Medulla oblongata (tissue), 1 donor: ENCODE measurements at regions not wholly inside any gene's neighbourhood (a gene's known extent, or its start where the extent isn't known, plus 50 kb on each side); places are given as distances from the start of the nearest gene placed in this dataset.
A peak's percentile ranks its signal among the peaks of the same experiment; 100 is the strongest.

Source experiments
- DNase-seq: peaks from one replicate; pipeline ENCODE4 v3.0.0-alpha.2; 2015; ENCODE audit errors: extremely low spot score

DNA sequence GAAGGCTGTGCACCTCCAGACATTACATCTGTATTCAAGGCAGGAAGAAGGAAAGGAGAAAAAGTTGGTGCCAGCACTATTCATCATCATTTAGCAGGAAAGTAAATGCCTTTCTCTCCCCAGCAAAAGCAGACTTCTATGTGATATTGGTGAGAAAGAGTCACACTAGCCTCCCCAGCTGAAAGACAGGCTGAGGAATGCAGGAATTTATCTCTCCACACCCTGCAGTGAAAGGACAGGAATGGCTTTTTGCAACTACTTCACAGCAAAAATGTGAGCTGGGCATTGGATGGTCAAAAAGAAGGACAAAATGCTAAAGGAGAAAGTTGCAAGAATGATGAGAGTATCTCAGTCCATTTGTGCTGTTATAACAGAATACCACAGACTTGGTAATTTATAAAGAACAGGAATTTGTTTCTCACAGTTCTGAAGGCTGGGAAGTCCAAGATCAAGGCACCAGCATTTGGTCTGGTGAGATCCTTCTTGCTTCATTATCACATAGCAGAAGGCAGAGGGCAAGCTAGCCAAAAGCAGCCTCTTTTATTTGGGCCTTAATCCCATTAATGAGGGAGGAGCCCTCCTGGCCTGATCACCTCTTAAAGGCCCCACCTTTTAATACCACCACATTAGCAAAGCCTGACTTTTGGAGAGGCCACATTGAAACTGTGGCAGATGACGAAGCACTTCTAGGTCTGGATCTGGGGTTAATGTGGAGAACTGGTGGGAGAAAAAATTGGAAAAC lies 388.1 kb upstream of the SLC14A2 start:
- no peak for DNase-seq

DNA sequence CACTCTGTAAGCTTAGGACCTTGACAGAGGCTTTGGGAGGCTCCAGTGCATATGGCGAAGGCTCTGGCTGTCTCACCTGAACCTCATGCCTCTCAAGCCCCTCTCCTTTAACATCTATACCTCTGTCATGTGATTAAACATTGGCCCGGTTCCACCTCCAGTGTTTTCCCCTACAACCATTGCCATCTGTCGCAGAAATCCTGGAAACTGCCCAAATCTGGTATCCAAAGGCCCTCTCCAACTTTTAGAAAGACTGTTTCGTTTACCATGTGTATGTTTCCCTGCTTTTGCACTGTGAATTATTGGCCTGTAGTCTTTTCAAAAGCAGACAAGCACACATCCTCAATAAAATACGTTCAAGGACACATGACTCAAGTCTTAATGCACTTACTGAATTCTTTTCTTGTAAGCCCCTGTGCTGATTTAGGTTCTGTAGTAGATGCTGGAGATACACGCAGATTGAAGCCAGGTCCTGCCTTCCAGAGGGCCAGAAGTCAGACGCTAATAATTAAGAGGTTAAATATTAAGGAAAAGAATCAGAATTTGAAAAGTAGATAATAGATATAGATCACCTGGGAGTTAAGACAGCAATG lies 386.4 kb upstream of the SLC14A2 start:
- DNase-seq: no peak

DNA sequence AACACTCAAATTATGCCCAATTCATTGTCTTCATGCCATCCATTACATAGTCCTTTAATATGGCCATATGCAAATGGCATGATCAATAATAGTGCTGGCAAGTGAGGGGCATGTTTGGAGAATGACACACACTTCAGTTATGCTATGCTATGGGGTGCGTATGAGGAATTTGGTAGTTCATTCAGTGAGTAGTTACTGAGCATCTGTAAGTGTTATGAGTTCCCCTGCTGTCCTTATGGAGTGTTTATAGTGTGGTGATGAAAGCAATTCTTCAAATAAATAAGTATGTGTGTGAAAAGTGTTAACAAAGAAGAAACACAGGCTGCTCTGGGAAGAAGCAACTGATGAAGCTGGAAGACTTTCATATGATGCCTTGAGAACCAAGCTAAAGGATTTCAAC lies 383.7 kb upstream of the SLC14A2 start:
- no peak for DNase-seq

DNA sequence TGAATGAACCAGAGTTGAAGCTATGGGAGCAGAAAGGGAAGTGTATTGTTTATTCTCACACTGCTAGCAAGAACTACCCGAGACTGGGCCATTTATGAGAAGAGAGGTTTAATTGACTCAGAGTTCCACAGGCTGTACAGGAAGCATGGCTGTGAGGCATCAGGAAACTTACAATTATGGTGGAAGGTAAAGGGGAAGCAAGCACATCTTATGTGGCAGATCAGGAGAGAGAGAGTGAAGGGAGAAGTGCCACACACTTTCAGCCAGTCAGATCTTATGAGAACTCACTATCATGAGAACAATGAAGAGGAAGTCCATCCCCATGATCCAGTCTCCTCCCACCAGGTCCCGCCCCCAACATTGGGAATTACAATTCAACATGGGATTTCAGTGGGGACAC lies 383.2 kb upstream of the SLC14A2 start:
- no peak for DNase-seq

DNA sequence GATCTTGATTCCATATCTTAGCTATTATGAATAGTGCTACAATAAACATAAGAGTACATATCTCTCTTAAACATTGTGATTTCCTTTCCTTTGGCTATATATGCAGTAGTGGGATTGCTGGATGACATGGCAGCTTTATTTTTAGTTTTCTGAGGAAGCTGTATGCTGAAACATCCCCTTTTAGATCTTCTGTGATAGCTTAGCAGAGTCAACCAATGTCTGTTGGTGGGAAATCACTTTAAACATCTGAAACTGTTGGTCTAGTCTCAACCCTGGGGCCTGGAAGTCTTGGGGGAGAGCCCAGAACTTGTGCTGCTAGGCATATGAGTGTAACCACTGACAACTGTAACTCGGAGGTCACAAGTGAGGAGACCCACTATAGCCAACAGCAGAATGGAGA lies 378.6 kb upstream of the SLC14A2 start:
- DNase-seq: no peak

DNA sequence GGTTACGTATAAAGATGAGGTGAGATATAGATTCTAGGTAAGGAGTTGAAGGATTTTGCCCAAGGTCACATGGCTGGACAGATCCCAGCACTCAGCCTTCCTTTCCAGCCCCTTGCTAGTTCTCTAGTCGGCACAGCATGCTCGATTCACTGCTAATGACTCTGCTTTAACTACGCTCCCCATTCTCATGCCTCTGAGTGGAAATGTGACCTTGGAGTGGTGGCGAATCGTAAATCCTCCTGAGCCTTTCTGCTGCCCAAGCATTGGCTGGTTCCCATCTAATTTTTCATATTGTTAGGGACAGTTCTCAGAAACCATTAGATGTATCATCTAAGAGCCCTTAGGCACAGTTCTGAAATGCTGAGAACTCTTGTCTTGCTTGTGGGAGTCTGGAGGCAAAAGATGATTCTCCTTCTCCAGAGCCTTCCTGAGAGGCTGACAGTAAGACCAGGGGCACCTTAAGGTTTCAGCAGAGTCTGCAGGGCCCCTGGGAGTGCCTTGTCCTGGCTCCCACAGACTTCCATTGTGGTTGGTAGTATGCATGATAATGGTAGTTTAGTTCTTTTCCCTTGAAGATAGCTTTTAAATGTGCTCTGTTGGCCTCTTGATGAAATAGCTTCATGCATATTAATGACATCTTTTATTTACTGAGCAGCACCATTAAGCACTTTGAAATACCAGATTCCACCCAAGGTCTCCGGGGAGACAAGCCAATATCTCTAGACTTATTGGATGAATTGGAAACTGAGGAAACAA lies 377.8 kb upstream of the SLC14A2 start:
- DNase-seq: no peak

DNA sequence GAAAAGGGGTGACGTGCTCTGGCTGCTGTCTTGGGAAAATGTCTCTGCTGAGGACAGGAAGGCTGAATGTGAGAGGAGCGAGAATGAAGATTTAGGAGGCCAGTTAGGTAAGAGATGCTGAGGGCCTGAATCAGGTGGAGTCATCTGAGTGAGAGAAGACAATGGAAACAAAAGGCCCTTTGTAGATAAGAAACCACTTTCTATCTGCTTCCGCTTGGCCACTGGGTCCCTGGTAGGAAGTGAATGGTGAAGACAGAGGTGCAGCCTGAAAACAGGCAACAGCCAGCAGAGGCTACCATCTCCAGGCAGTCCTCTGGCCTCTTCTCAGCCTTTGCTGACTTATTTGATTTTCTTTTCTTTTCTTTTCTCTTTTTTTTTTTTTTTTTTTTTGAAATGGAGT lies 374.0 kb upstream of the SLC14A2 start:
- no peak for DNase-seq

DNA sequence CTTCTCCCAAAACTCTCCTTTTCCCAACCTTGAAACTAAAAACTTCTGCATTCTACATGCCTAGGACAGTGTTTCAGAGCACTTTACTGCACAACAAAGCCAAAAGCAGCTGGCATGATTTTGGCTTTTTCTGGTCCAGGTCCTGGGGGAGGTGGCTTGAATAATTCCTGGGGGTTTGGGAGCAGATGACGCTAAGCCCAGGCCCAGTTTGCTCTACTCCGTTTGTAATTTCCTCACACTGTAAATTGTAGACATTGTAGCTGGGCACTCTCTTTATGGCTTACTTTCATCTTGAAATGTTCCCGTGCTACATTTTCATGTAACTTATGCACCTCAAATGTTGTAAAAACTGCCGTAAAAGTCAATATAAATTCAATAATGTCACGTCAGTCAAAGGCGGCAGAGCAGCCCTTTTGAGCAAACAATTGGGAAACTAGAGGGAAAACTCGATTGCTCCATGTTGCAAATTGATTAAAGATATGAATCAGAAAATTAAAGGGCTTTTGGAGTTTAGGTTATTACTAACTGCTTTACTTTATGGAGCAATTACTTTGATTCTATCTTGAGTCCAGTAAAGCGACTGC lies 373.2 kb upstream of the SLC14A2 start:
- DNase-seq: no peak

DNA sequence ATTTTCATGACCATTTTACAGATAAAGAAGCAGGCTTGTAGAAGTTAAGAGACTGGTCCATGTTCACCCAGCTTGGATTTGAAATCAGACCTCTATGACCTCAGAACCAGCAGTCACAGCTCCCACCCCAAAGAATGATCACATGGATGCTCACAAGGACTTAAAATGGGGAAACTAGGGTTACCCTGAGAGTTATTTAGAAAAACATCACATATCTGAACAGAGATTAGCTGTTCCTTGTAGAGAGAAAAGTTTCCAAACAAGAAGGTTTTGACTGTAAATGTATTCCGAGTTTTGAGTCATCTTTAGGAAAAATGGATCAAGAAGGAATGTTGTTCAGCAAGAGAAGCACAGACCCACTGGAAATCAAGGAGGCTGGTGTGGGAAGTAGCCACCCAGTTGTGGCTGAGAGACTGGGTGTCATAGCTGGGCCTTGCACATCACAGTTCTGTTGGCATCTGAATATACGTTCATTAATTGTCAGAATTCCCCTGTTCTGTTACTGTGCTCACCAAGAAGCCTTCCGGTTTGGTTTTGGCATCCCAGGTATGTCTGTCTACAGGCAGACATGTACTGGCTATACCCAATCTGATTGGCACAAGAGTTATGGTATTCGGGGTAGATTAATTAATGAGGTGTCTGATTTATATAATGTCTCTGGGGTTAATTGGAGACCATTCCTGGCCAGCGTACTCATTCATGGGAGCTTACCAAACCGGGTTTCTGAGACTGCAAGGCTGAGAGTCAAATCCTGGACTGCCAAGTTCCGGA lies 371.8 kb upstream of the SLC14A2 start:
- DNase-seq: no peak

DNA sequence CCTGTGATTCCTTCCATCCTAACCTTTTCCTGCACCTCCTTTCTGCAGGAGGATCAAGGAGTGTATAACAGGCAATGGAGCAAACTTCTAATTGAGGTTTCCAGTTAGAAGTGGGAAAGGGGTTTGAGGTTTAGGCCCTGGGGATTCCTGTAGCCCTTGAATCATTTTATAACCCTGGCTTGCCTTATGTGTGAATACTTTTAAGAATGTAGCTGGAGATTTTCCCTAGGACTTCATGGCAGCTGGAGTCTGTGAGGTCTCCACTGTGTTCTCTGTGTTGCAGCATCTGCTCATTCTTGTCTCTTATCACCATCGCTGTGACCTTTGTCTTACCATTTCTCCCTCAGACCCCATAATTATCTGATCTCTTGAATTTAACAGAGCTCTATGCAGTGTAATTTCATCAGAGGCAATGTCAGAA lies 370.2 kb upstream of the SLC14A2 start:
- no peak for DNase-seq

DNA sequence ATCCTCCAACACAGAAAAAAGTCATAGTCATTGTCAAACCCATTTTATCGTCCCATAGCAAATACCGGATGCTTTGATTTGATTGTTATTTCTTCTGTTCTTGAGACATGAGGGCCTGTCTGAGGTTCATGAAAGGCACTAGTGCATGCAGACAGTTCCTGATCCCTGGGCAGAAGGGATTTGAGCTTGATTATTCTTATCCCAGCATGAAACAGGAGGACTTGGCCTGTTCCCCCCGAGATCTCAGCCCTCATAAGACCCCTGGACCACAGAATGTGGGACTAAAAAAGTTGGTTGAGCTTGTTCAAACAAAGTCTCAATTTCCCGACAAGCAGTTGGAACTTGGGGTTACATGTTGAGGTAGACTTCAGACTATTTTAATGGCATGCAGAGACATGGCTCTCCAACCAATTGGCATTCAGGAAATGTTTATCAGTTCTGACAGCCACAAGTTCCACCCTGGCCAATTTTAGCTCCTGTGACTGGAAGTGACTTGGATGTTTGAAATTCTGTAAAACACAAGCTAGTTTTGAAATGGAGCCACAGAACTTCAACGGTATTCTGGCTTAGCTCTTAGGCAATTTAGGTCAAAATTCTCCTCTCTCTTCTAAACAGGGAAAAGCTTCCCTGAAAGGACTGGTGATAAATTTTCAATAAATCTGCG lies 366.9 kb upstream of the SLC14A2 start:
- peak; percentile 21 for DNase-seq

DNA sequence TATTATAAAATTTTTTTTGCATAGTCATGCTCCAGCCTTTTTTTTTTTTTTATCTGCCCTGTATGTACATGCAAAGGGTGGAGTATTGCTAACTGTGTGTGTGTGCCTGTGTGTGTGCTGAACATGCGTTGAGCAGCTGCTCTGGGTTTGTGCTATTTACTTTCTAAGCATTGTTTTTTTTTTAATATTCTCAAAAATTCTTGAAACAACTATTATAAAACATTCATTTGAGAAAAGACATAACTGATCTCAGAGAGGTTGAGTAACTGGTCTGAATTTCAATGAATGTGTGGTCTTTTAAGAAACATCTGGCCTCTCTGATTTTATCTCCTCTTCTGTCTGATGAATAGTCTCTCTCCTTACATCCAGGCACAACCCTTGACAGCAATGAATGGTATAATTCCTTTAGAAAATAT lies 366.0 kb upstream of the SLC14A2 start:
- no peak for DNase-seq

DNA sequence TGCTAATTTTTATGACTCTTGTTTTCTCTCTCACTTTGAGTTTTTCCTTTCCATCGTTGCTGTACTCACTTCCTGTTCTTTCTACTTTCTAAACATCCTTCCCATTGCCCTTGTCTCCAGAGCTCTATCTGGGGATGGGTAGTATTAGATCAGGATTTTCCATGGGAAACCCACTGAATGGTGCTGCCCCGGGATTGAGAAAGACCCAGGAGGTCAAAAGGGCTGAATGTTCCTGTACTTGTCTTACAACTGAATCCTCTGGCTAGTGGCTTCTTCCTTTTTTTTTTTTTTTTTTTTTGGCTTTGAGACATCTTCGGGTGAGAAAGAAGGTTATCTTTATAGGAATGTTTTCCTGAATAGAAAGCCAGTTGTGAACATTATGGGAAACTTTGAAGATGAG lies 364.8 kb upstream of the SLC14A2 start:
- no peak for DNase-seq

DNA sequence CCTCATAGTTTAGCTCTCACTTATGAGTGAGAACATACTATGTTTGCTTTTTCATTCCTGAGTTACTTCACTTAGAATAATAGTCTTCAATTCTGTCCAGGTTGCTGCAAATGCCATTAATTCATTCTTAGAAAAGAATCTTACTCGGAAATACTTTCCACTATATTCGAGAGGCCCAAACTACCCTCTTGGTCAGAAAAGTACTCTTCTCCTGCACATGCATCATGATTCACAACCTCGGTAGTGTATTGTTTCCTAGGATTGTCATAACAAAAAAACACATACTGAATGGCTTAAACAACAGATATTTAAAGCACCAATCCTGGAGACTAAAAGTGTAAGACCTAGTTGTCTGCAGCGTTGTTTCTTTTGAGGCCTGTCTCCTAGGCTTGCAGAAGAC lies 364.0 kb upstream of the SLC14A2 start:
- DNase-seq: no peak

DNA sequence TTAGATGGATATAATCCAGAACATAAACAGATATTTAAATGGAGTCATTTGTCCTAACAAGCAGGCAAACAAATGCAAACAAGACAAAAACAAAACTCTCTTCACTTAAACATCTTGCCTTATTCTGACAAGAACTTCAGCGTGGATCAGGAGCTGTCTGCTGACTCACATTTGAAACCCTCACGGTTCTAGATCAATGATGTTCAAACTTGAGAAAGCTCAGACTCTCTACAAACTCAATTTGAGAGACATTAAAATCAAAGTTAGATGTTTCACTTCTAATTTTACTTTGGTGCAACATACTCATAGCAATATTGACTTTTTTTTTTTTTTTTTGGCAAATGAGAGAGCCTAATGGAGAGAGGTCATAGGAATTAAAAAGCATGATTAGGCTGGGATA lies 362.8 kb upstream of the SLC14A2 start:
- no peak for DNase-seq

DNA sequence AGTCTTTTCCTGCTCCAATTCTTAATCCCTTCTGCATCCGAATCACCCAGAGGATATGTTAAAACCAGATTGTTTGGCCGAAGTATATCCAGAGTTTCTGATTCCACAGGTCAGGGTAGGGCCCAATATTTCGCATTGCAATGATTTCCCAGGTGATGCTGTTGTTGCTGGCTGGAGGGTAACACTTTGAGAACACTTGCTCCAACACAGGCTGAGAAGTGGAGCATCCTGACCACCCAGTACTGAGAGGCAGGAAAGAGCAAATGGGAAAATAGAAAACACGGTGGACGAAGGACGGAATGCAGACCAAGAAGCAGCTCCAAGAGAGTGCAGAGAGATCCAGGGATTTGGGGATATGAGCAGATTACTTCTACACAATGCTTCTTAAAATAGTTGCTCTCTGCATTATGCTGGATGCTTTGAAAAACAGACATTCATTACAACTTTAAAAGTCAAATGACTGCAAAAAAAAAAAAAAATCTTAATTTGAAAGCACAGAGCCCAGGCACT lies 362.2 kb upstream of the SLC14A2 start:
- DNase-seq: no peak

DNA sequence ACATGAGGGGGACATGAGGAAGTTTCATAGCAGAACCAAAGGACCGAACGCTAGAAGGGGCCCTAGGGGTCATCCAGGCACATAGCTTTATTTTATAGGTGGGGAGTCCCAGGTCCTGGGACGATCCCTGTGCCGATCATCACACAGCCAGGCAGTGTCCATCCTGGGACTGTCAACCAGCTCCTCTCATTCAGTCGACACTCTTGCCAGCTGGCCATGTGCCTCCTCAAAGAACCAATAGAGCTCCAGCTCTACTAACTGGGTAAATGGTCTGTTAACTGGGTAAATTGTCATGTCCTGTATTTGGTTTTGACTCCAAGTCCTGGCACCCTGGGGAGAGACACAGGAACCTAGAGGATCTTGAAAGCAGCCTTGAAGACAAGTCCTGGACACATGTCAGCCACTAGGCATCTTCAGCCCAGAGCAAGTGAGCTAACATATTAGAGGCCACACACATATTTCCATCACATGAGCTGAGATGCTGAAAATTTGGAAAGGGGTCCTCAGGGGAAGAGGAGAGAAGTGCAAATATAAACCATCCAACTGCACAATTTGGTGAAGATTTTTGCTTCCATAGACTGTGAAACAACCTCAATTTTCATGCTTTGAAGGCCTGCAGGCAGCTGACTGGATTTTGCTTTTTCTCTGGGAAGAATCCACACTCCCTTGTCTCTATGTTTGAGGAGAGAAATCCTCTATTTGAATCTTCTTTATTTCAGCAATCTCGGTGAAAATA lies 361.1 kb upstream of the SLC14A2 start:
- no peak for DNase-seq

DNA sequence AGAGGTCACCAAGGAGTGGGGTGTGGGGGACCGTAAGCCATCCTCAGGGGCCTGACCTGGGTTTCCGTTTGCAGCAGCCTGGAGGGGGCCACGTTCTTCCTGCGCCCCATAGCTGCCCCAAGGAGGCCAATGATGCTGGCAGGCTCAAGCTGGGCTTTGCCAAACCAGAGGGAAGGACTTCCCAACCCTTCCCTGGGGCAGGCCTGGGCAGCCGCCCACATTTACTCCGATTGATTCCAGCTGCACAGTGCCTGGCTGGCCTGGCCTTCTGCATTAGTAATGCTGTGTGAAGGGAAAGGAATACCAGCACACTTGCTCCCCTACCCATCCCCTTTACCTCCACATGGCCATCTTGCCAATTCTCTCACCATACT lies 360.6 kb upstream of the SLC14A2 start:
- DNase-seq: peak; percentile 21

DNA sequence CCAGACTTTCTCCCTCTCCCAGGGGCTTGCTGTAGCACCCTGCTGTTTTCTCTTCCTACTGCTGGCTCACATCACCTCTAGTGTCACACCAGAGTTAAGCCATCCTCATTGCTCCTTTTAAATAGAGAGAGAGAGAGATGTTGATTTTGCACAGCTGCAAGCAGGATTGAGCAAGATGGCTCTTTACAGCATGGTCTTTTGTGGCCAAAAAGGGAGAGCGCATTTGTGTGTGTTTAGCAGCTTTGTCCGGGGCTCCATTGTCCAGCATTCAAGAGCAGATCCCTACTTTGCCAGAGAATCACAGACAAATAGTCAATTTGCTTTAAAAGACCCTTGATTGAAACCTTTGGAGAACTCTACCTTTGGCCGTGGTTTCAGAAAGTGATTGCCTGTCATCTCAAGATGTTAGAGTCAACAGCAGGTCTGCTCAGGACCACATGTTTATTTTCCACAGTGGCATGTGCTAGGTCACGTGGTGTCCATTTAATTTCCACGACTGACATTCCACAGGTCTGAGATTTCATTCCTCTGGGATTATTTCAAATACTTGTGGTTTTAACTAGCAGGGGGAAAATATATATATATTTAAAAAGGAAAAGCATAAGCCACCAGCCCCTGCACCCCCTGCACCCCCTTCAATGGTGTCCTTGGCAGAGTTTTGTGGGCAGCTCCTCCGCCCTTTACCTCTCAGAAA lies 359.9 kb upstream of the SLC14A2 start:
- no peak for DNase-seq

DNA sequence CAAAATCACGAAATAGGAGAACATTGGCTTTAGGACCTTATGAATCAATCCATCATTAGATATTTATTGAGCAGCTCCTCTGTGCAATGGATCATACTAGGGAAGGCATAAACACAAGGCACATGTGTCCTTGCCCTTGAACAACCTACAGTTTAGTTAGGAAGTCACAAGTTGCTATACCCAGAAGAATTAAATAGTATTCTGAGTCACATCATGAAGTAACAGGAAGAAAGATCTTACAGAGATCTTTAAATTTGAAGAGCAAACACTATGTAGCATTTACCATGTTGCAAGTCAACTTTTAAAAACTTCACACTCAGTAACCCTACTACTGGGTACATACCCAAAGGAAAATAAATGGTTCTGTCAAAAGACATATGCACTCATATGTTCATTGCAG lies 355.2 kb upstream of the SLC14A2 start:
- no peak for DNase-seq
